Fibroblast of lung (primary cell): ENCODE measurements at regions not wholly inside any gene's neighbourhood (a gene's known extent, or its start where the extent isn't known, plus 50 kb on each side); places are given as distances from the start of the nearest gene placed in this dataset.

Experiments
- CTCF ChIP-seq, 2 donors: IDR thresholded peaks in 1 of 2; conservative IDR thresholded peaks in 1 of 2; 1 replicate in 1 of 2; 2 replicates in 1 of 2; pipeline ENCODE4 v1.5.1; 2011 to 2012; ENCODE audit warnings: low read length in 2 of 2, control low read depth in 1 of 2, inconsistent platforms in 1 of 2, low read depth in 1 of 2, mild to moderate bottlenecking in 1 of 2
- EZH2 ChIP-seq: IDR thresholded peaks from 2 replicates; pipeline ENCODE4 v1.5.1; 2012; ENCODE audit warnings: low read length, control low read depth, mild to moderate bottlenecking; ENCODE audit errors: missing control alignments

DNA sequence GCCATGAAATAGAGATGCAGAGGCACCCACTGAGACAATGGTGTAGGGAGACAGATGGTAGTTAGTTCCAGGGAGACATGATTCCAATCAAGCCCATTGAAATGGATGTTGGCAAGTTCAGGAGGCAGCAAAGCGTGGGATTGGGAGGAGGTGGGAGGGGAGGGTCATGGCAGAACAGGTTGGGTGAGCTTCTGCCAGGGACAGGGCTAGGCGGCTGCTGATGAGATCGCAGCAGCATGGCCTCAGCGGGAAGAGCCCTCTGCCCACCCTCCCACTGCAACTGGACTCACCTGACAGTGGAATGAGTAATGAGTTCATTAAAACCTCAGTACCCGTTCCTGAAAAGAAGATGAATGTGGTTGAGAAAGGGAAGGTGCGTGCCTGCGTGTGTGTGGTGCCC is 418.2 kb downstream of the CDK5RAP2 start:
- TF ChIP-seq CTCF (conservative IDR thresholded peaks at IDR 0.05 in 1 of 2, IDR thresholded peaks at IDR 0.05 in 1 of 2; ENCODE audit: low read depth in 1 of 2, low read length in 2 of 2) (no peak), EZH2 (no peak)
